Suppressor macrophage treated with lipopolysaccharide for 1 hour (primary cell): ENCODE measurements at regions not wholly inside any gene's neighbourhood (a gene's known extent, or its start where the extent isn't known, plus 50 kb on each side); places are given as distances from the start of the nearest gene placed in this dataset.
"Not testable (repeated sequence)": the region's sequence is repeated elsewhere in the genome, so short reads cannot be mapped to it uniquely, and the experiment has no call there.

ENCODE experiments used
- DNase-seq, 3 donors: peaks; one replicate each; pipeline ENCODE4 v3.0.0-alpha.2; 2020 to 2022

DNA sequence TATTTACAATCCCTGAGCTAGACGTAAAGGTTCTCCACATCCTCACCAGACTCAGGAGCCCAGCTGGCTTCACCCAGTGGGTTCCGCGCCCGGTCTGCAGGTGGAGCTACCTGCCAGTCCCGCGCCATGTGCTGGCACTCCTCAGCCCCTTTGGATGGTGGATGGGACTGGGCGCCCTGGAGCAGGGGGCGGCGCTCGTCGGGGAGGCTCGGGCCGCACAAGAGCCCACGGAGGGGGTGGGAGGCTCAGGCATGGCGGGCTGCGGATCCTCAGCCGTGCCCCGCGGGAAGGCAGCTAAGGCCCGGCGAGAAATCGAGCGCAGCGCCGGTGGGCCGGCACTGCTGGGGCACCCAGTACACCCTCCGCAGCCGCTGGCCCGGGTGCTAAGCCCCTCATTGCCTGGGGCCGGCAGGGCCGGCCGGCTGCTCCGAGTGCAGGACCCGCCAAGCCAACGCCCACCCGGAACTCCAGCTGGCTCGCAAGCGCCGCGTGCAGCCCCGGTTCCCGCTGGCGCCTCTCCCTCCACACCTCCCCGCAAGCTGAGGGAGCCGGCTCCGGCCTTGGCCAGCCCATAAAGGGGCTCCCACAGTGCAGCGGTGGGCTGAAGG, 448.3 kb downstream of the COL11A1 start:
- DNase-seq = not testable (repeated sequence)

DNA sequence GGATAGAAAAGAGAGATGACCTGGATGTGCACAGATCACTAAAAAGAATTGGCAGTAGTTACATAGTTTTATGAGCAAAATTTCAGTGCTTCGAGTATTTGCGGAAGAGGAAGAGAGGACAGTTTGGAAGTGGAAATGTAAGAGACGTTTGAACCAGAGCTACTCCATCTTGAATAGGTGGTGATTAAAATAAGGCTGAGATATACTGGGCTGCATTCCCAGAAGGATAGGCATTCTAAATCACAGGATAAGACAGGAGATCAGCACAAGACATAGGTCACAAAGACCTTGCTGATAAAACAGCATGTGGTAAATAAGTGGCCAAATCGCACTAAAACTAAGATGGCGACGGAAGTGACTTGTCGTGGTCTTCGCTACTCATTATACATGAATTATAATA, 453.3 kb downstream of the COL11A1 start:
- DNase-seq = no peak

DNA sequence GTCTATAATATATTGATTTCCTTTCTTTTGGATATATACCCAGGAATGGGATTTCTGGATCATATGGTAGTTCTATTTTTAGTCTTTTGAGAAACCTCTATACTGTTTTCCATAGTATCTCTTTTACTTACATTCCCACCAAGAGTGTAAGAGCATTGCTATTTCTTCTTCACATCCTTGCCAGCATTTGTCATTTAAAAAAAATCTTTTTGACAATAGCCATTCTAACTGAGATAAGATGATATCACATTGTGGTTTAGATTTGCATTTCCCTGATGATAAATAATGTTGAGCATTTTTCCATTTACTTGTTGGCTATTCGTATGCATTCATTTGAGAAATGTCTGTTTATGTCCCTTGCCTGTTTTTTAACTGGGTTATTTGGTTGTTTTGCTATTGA, 467.4 kb downstream of the COL11A1 start:
- no peak for DNase-seq

DNA sequence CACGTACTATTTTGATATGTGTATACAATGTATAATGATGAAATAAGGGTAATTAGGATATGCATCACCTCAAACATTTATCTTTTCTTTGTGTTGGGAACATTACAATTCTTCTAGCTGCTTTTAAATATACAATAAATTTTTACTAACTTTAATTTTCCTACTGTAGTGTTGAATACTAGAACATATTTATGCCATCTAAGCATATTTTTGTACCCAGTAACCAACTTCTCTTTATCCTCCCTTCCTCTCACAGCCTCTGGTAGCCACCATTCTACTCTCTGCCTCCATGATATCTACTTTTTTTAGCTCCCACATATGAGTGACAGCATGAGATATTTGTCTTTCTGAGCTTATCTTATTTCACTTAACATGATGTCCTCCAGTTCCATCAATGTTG, 468.0 kb downstream of the COL11A1 start:
- no peak for DNase-seq

DNA sequence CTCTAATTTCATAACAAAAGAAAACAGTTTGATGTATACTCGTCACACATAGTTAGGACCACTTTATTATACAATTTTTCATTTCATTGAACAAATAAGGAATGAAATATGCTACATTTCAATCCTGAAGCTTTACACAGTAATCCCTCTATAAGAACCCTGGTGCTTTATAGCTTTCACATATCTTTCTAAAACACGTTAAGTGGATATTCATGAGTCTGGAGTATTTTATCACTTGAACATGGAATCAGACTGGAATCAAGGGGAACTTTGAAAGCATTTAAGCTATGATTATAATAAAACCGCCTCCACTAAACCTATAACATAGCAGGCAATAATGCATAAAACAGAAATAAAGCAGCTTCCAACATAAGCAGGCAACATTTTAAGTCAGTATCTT, 476.6 kb downstream of the COL11A1 start:
- no peak for DNase-seq

DNA sequence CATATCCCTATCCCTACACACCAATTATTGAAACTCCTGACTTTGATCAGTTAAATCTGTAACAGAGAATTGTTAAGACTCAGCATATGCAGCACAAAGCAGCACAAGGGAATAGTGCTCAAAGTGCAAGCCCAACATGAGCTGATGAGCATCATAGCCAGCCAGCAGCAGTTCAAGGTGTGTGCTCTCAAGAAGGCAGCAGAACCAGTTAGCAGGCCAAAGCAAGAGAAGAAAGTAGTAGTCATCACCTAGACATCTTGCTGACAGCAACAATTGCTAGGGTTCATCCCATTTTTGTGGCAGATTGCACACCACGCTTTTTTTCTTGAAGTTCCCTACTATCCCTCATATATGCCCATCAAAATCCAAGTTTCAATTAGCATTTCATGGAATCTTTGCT, 478.3 kb downstream of the COL11A1 start:
- DNase-seq = no peak

DNA sequence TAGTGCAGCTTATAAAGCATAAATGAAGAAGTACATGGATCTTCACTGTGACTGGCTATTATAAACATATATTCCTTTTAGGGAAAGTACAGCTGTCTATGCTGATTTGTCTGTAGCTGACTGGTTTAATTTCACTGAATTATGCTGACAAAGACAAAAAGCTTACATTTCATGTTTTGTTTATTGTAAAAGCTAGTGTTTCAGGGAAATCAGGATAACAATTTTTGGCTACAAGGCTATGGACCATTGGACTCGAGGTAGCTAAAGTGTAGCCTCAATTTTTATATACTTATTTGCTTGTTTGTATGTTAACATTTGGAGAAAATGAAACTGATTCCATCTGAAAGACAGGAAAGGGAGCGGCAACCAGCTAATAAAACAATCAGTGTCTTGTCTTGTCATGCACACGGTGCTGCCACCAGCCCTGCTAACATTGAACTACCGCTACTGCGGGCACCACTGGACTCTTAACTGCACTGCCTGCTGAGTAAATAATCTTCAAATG, 480.2 kb downstream of the COL11A1 start:
- DNase-seq = no peak

DNA sequence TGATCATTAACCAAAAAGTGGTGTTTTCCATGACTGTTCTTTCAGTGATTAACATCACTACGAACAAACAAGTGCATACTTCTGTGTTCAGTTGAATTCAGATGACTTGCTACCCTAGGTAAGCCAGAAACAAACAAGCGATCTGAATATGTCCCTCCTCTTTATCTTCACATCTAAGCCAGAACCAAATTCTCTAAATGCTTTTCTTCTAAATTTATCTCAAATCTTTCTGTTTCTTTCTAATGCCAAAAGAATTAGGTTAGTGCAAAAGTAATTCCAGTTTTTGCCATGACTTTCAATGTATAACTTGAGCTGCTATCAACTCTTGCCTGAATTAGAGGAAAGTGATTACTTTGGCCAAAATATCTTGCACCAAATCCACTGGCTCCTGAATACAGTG, 481.2 kb downstream of the COL11A1 start:
- no peak for DNase-seq

DNA sequence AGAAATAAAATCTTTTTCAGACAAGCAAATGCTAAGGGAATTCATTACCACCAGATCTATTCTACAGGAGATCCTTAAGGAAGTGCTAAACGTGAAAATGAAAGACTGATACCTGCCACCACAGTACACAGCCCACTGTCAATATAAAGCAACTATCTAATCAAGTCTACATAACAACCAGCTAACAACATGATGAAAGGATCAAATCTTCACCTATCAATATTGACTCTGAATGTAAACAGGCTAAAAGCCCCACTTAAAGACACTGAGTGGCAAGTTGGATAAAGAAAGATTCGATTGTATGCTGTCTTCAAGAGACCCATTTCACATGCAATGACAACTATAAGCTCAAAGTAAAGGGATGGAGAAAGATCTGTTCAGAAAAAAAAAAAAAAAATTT, 492.4 kb downstream of the COL11A1 start:
- DNase-seq = no peak

DNA sequence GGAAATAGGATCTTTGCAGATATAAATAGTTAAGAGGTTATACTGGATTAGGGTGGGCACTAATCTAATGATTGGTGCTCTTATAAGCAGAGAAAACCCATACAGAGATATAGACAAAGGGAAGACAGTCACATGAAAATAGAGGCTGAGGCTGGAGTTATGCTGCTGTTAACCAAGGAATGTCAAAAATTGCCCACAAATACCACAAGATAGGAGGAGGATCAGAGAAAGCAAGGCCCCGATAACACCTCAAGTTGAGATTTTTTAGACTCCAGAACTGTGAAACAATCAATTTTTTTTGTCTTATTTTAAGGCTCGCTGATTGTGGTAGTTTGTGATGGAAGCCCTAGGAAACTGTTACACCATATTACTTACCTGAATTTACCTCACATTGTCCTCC, 513.2 kb downstream of the COL11A1 start:
- no peak for DNase-seq

DNA sequence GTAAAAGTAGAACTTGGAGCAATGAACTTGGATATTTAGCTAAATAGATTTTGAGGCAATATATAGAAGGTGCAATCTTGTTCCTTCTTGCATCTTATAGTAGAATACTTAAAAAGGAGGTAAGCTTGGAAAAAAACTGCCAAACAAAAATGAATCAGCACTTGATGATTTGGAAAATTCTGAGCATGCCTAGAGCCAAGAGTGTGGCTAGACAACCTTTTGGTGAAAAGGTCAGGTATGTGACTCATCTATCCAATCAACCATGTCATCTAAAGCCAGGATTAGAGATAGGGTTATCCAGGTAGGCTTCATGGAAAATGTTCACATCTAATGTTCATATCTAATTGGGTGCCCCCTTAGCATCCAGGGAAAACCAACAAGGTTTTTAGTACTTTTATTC, 515.0 kb downstream of the COL11A1 start:
- DNase-seq = no peak

DNA sequence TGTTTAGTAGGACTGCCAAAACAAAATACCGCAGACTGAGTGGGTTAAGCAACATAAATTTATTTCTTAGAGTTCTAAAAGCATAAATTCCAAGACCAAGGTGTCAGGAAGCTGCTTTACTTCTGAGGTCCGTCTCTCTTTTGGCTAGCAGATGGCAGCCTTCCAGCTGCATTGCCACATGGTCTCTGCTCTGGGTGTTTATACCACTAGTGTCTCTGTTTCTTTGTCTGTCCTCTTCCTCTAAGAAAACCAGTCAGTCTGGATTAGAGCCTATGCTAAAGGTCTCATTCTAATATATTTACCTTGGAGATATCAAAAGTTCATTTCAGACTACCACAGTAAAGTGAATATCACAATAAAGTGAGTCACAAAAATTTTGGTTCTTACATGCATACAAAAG, 519.8 kb downstream of the COL11A1 start:
- no peak for DNase-seq

DNA sequence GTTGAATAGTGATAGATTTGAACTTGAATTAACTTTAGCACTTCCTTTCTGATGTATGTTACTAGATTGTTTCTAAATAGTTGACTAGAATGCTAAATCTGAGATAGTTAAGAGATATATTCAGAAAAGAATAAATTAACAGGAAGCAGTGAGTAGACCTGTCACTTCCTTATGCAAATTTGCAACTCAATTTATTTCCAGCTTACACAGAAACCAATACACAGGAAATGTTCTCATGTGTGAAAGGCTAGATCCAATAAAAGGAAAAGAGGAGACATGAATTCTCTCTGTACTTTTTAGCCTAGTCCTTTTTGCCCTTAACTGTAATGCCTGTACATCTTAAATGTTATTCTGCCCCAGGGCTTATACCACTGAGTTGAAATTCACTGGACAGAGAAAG, 522.3 kb downstream of the COL11A1 start:
- DNase-seq = no peak

DNA sequence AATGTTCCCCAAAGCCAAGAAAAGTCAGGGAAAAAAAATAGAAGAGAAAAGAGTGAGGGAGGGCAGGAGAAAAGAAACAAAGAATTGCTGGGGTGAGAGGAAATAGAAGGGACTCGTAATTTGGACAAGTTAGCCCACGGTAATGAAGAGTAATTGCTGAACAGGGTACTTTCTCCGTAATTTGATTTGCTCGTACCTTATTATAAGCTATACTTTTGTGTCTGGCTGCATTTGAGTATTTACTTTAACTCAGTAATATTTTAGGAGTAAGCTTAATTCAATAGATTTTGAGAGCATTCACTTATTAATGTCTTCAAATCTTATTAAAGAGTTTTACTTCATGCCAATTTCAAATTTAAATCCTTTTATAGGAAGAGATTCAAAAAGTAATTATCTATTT, 527.5 kb downstream of the COL11A1 start:
- no peak for DNase-seq

DNA sequence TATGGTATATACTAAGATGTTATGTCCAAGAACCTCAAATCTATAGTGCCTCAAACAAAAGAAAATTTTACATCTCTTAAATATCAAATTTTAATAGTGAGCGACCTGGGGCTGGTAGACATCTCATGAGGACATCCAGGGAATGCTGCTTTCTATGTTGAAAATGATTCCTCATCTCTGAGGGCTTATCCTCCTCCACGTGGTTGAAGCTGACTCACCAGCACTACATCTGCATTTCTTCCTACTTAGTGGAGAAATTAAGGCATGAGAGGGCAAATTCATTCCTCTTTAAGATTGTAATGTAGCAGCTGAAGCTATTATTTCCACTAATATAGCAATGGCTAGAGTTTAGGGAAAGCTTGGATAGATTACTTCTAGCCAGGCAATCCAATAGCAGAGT, 529.5 kb downstream of the COL11A1 start:
- DNase-seq = no peak

DNA sequence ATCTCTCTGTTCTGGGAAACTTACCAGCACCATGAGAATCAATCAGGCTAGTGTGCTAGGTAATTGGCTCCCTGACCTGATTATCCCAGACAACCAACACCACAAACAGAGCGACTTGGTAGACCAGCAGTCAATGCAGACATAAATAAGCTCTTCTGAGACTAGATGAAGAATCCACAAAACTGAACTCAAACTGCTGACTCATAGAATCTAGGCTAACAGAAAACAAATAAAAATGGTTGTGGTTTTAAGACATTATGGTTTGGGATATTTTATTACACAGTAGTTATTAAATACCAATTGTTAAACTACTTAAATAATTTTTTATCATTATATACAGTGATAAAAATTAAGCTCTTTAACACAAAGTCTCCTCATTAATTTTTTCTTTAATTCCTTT, 535.7 kb downstream of the COL11A1 start:
- no peak for DNase-seq

DNA sequence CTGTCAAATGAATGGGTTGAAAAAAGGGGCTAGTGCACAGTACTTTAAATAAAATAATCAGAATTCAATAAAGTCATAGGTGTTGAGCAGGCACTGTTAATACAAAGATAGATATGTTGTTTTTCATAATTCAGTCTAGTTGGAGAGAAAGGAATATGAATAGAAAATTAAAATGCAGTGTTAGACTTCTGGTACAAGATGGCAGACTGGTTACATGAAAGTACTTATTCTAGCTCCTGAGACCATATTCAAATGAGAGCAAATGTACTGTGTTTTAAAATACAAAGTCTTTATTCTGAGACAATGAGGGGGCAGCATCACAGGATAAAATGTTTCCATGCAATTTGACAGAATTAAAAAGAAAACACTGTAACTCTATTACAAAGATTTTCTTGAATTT, 542.1 kb downstream of the COL11A1 start:
- no peak for DNase-seq

DNA sequence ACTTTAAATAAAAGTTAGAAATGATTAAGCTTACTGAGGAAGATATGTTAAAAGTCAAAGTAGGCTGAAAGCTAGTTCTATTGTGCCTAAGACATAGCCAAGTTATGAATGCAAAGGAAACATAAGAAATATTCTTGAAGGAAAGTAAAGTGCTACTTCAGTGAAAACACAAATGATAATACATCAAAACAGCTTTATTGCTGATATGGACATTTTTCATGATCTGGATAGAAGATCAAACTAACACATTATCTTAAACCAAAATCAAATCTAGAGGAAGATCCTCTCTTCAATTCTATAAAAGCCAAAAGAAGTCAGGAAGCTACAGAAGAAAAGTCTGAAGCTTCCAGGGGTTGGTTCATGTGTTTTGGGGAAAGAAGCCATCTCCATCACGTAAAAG, 545.9 kb downstream of the COL11A1 start:
- no peak for DNase-seq

DNA sequence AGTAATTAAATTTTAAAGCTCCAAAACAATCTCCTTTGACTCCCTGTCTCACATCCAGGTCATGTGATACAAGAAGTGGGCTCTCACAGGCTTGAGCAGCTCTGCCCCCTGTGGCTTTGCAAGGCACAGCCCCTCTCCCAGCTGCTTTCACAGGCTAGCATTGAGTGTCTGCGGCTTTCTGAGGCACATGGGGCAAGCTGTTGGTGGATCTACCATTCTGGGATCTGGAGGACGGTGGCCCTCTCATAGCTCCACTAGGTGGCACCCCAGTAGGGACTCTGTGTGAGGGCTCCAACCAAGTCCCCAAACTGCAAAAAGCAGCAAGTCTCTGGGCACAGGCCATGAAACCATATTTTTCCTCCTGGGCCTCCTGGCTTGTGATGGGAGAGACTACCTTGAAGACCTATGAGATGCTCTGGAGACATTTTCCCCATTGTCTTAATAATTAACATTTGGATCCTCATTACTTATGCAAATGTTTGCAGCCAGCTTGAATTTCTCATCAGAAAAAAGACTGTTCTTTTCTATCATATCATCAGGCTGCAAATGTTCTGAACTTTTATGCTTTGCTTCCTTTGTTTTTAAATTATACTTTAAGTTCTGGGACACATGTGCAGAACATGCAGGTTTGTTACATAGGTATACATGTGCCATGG, 554.1 kb upstream of the OLFM3 start:
- DNase-seq = no peak

DNA sequence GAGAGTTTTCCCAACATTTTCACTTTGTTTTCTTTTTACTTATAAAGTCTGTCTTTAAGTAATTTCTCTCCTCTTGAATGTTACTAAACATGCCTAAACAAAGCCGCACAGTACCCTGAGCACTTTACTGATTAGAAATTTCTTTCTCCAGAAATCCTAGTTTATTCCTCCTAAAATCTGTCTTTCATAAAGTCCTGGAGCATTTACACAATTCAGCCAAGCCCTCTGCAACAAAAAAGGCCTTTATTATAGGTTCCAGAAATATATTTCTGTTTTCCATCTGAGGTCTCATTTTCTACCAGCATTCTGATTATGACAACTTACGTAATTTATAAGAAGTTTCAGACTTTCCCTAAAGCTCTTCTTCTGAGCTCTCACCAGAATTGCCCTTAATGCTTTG, 549.5 kb upstream of the OLFM3 start:
- no peak for DNase-seq

DNA sequence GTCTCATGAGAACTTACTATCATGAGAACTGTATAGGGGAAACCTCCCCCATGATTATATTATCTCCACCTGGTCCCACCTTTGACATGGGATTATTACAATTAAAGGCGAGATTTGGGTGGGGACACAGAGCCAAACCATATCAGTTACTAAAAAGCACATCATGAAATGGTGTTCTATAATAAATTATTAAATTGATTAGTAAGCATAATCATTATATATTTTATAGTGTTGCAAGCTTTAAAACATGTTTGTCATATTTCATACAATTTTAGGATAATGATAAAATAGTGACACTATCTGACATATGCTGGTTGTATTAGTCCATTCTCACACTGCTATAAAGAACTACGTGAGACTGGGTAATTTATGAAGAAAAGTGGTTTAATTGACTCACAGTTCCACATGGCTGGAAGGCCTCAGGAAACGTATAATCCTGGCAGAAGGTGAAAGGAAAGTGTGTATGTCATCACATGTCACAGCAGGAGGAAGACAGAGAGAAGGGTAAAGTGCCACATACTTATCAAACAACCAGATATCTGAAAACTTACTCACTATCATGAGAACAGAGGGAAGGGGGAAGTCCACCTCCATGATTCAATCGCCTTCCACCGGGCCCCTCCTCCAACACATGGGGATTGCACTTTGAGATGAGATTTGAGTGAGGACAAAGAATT, 539.2 kb upstream of the OLFM3 start:
- DNase-seq = no peak

DNA sequence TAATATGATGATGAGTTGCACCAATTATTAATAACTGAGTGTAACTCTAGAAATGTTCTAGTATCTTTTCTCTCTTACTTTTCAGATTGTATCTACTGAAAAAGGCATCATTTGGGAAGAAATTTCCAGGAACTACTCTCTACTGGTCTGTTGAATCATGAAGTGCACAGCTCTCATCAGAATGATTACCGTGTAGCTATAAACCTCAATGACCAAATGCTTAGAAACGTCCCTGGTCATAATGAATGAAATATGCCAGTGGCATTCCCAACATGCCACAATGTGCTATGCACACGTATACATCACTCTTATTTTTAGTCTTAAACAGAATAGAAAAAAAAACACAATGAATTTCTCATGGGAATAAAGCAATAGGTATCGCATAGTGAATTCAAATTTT, 534.3 kb upstream of the OLFM3 start:
- no peak for DNase-seq

DNA sequence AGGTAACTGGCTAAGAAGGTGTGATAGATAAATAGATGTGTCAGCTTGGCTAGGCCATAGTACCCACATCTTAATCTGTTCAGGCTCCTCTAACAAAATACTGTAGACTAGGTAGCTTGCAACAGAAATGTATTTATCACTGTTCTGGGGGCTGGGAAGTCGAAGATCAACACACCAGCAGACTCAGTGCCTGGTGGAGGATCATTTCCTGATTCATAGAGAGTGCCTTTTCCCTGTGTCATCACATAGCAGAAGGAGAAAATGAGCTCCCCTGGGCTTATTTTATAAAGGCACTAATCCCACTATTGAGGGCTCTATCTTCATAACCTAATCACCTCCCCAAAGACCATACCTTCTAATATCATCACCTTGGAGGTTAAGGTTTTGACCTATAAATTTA, 532.7 kb upstream of the OLFM3 start:
- no peak for DNase-seq

DNA sequence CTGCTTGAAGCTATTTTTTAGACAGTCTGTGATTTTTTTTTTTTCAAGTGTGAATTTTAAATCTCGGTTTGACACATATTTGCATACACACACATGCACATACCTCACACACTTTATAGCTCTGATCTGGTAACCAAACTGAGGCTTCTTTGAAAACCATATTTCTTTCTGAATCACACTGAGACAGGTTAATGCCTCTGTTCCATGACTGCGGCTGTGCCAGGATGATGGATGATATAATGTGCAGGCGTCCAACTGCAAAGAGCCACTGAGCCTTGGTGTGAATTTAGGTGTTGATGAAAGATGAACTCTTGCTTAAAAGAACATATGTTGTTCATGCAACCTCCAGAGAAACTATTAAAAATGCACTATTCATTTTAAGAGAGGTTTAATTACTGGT, 504.0 kb upstream of the OLFM3 start:
- DNase-seq = no peak

DNA sequence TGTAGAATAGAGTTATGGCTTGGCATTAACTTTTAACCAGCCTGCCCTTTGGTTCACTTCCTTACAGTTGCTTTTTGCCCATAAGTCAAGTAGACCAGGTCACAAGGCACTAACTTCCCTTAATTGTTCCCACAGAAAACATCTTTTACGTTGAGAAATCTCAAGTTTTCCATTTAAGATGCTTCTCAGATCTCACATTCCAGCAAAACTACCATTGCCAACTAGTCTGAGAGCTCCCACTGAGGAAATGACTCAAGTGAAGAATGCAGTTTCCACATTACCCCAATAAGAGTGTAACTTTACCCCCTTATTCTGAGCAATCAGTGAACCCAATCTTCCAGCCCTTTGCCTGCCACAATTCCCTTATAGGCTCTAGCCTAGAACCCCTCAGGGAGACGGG, 502.2 kb upstream of the OLFM3 start:
- DNase-seq = no peak
